ENCODE measurements at regions not wholly inside any gene's neighbourhood (a gene's known extent, or its start where the extent isn't known, plus 50 kb on each side); places are given as distances from the start of the nearest gene placed in this dataset.
A peak's percentile ranks its signal among the peaks of the same experiment; 100 is the strongest.
"Not testable (repeated sequence)": the region's sequence is repeated elsewhere in the genome, so short reads cannot be mapped to it uniquely, and the experiment has no call there.

DNA sequence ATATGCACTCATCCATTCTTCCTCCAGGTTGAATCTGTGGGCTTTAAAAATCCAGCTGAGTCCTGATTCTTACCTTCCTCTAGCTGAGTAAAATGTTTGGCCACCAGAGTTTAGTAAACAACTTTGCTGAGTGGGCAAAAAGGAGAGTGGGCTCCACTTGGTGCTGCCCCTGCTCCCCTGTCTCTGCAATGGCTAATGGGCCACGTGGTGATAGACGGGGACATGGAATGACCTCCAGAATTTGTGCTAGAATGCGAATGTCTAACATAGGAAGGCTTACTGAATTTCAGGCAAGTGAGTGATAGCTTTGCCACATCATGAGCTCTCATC is 137.3 kb upstream of the CES5A start:
- DNase-seq, result no peak

DNA sequence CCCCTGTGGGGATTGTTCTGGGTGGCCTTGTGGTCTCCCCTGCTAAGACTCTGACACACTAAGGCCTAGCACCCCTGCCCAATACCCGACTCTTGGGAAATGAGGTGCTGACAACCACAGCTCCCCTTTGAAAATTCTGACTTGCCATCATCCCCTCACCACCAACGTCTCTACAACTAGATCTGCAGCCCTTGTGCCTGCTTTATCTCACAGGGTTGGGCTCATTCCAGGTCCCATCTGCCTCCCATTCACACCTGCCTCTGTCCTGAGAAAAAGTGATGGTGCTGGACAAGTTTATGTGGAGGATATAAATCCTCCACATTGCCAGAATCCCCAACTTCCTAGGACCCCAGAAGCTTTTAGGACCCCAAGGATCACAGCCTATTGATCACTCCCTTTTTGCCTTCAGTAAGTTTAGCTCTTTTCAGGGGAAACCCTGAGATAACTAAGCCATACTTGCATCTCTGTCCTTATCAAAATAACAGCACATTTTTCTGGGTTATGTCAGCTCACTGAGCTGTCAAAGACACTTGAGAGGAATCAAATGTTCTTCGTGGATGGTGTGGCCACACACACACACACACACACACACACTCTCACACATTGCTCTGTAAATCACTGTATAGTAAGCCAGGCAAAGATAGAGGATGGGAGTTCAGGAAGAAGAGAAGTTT is 136.8 kb upstream of the CES5A start:
- DNase-seq, result no peak

DNA sequence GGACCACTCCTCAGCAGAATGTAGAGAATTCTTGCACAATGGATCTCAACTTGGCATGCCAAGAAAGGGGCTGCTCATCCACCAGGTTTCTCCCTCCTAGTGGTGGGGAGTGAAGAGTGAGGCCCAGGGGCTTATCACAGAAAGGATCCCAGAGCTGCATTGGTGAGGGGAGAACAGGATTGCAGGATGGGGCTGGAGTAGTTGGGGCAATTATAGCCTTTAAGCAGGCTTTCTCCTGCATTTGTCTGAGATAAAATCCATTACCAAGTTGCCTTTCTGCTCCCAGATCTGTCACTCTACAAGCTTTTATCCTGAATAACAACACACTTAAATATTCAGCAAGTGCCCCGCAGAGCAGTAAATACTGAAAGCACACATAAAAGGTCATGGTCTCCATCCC is 130.8 kb upstream of the CES5A start:
- no peak for DNase-seq

GRCh38 chr16:55999683-56000082 is 124.5 kb upstream of the CES5A start:
- DNase-seq, result no peak

DNA sequence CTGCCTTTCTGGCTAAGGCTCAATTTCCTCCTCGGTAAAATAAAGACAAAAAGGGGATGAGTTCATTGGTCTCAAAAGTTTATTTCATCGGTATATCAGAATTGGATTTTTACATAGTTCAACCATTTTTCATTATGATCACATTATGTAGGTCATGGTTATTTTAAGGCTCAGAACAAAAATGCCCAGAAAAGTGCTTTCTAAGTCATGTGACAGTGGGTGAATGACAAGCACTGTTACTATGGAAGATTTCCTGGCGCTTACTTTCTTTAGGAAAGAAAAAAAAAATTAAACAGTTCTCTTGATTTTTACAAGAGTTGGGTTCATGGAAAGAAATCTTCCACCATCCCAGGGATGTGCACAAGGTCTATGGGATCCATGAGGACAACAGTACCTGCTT is 117.9 kb upstream of the CES5A start:
- DNase-seq, result no peak

DNA sequence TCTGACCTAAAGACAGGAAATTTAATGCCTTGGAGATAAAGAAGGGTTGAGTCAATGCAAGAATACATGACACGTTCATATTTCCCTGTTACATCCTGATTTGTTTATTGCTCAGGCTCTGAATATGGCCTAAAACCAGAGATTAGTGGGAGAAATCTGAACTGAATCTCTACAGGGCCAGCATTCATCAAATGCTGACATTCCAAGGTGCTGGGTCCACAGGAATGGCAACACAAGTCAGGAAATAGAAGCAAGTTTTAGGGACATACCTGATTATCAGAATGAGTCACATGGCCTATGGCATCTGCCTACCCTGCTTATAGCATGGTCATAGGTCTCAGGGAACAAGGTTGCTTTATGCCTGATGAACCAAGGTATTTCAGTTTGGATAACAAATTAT is 117.4 kb upstream of the CES5A start:
- DNase-seq, result no peak

- DNase-seq, result no peak
Observed at GRCh38 chr16:55991843-55992242, 116.7 kb upstream of the CES5A start.

DNA sequence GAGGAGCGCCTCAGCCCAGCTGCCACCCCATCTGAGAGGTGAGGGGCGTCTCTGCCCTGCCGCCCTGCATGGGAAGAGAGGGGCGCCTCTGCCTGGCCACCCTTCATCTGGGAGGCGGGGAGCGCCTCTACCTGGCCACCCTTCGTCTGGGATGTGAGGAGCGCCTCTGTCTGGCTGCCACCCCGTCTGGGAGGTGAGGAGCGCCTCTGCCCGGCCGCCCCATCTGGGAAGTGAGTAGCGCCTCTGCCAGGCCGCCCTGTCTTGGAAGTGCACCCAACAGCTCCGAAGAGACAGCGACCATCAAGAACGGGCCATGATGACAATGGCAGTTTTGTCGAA is 114.4 kb upstream of the CES5A start:
- DNase-seq, result no peak

DNA sequence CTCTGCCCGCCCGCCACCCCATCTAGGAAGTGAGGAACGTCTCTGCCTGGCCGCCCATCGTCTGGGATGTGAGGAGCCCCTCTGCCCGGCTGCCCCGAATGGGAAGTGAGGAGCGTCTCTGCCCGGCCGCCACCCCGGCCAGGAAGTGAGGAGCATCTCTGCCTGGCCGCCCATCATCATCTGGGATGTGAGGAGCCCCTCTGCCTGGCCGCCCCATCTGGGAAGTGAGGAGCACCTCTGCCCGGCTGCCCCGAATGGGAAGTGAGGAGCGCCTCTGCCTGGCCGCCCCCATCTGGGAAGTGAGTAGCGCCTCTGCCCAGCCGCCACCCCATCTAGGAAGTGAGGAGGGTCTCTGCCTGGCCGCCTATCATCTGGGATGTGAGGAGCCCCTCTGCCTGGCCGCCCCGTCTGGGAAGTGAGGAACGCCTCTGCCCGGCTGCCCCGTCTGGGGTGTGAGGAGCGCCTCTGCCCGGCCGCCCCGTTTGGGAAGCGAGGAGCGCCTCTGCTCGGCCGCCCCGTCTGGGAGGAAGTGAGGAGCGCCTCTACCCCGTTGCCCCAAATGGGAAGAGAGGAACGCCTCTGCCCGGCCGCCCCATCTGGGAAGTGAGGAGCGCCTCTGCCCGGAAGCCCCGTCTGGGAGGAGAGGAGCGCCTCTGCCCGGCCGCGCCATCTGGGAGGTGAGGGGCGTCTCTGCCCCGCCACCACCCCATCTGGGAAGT is 113.8 kb upstream of the CES5A start:
- not testable (repeated sequence) for DNase-seq

GRCh38 chr16:55988013-55988412 is 112.8 kb upstream of the CES5A start:
- no peak for DNase-seq

DNA sequence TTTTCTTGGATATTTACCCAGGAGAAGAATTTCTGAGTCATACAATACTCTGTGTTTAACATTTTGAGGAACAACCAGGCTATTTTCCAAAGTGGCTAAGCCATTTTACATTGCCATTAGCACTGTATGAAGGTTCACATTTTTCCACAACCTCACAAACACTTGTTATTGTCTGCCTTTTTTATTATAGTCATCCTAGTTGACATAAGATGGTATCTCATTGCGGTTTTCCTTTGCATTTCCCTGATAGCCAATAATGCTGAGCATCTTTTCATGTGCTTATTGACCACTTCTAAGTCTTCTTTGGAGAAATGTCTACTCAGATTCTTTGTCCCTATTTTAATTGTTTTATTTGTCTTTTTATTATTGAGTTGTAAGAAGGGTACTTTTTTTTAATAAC is 107.4 kb upstream of the CES5A start:
- DNase-seq, result no peak

DNA sequence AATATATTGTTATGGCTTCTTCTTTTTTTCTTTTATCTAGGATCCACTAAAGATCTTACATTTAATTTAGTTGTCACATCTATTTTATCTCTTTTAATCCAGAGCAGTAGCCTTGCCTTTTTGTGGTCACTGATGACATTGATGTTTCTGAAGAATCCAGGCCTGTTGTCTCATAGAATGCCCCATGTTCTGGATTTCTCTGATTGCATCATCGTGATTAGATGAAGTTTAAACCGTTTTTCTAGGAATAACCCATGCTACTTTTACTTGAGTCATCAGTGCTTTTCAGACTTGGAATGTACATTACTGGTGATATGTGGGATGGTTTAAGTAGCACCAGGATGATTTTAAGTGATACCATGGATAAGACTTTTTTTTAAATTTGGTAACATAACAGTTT is 106.4 kb upstream of the CES5A start:
- no peak for DNase-seq

GRCh38 chr16:55976815-55977214 is 101.6 kb upstream of the CES5A start:
- no peak for DNase-seq

DNA sequence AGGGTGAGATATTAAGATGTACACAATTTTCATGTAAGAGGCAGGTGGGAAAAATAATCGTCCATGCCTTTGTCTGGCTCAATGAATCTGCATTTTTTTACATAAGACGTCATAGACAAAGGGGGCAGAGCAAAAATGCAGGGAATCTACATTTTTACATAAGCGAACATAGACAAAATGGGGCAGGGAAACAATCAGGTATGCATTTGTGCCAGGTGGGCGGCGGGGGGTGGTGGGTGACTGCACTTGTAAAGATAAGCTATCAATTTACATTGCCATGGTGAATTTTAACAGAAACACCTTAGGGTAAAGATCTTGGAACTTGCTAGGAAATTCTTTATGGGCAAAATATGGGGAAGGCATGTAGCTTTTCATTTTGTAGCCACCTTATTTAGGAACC is 96.3 kb upstream of the CES5A start:
- DNase-seq, result no peak

DNA sequence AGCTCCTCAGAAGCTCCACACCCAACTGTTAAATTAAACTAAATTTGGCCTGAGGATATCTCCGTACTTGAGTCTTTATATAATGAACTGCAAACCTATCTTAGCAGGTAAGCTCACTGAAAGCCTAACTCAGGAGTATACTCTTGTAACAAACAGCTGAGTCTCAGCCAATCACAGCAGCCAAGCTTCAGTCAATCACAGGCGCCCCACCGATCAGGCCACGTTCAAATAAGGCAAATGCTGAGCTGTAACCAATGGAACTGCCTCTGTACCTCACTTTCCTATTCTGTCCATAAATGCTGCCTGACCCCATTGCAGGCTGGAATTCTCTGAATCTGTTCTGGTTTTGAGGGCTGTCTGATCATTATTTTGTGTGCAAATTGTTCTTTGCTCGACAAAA is 93.0 kb upstream of the CES5A start:
- DNase-seq, result no peak

DNA sequence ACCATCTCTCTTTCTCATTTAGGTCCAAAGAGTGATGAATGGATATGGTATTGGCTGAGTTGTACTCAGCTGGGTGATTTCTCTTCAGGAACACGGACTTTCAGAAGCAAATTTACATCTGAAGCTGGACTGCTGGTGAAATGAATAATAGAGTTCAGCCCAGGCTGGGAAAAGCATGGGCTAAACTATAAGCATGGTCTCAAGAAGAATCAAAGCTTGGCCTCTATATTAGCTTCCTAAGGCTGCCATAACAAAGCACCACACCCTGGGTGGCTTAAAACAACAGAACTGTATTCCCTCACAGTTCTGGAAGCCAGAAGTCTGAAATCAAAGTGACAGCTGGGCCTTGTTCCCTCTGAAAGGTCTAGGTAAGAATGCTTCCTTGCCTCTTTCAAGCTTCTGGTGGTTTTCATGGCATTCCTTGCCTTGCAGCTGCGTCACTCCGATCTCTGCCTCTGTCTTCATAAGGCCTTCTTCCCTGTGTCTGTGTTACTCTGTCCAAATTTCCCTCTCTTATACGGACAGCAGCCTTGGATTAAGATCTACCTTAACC is 89.8 kb upstream of the CES5A start:
- no peak for DNase-seq

GRCh38 chr16:55955845-55956244 is 80.7 kb upstream of the CES5A start:
- peak; percentile 33 to 41 for DNase-seq

DNA sequence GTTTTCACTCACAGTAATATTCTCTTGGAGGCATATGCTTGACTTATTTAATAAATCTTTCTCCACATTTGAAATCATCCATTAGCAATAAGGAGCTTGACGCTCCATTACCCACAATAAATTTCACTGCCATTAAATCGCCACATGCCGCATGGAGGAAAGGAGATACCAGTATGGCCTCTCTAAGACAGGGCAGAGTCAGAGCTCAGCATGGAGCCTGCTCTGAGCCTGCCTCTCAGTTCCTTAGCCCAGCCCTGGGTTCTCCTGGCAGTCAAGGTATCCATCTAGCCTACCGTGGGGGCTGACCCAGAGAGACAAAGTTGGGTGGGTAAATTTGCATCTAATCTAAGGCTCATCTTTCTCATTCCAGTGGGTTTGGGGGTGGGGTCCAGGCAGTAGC is 80.3 kb upstream of the CES5A start:
- no peak for DNase-seq

DNA sequence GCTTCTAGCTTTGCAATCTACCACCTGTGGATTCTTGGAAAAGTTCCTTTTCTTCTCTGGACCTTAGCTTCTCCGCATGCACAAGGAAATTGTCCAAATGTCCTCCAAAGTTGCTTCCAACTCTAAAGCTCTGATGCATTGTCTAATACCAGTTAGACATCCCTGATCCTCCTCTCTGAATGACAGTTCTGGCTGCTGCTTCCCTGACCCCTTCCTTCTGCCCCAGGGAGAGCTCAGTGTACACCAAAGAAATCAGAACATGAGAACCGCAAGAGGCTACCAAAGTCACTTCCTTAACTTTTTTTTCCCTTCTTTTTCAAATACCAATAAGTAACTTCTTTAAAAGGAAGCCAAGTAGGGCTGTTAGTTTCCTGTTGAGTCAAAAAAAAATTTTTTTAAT is 79.7 kb upstream of the CES5A start:
- DNase-seq, result no peak

GRCh38 chr16:55949518-55949917 is 74.3 kb upstream of the CES5A start:
- DNase-seq, result no peak

- no peak for DNase-seq
Observed at GRCh38 chr16:55948230-55948629, 73.1 kb upstream of the CES5A start.

DNA sequence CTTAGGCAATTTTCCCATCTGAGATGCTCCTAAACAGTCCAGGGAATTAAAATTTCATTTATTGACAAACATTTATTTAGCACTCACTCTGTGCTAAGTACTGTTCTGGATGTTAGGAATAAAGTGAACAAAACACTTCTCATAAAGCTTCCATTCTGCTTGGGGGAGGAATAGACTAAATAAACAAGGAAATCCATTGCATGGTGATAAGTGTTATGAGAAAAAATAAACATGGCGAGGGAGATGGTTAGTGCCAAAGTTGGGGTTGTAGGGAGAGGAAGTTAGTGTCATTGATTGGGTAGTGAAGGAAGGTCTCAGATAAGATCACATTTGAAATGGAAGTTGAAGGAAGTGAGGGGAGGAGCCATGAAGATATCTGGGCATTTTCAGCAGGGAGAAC is 72.2 kb upstream of the CES5A start:
- DNase-seq, result no peak

DNA sequence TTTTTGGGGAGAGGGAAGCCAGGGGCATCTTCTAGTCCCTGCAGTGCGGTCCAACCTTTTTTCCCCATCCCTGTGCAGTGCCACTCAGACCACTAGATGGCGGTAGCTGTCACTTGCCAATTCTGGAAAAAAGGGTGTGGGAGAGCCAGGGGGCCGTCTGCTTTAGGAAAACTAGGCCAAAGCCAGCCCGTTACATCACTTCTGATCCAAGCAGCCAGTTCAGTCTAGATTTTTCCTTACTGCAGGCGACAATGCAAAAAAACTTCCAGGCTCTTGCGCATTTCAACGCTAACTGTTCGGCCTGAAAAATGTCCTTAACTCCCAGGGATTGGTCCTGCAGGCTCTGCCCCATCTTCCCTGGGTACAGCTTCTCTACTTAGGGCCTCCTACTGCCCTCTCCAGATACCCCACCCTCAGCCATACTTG is 69.2 kb upstream of the CES5A start:
- DNase-seq, result peak; percentile 82 to 84

DNA sequence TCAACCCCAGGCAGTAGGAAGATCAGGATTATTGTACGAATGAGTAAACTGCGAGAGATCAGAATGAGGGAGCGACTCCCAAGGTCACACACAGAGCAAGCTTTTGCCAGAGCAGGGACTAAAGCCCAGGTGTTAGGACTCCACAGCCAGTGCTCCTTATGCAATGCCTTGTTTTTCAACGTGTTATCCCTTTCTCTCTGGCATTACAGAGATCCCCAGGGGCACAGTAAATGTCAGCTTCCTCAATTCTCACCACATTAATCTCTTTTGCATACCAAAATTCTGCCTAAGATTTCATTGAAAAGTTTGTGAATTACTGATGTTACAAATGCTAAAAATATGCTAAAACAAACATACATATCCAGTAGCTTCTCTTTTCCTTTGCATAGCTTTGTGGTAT is 68.1 kb upstream of the CES5A start:
- DNase-seq, result no peak

DNA sequence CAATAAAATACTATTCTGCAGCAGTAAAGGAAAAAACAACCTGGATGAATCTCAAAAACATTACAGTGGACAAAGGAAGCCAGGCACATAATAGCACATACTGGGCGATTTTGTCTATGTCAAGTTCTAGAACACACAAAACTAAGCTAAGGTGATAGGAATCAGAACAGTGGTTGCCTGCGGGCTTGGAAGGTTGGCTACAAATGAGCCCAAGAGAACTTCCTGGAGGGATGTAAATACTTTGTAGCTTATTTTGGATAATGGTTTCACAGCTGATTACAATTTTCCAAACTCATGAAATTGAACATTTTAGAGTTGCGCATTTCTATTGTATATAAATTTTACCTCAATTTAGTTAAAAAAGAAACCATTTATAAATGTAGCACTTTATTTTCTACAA is 67.6 kb upstream of the CES5A start:
- DNase-seq, result no peak

Data from hippocampal formation (tissue), 2 donors.